Fibroblast of pulmonary artery (primary cell): ENCODE measurements at regions not wholly inside any gene's neighbourhood (a gene's known extent, or its start where the extent isn't known, plus 50 kb on each side); places are given as distances from the start of the nearest gene placed in this dataset.
"Not testable (repeated sequence)": the region's sequence is repeated elsewhere in the genome, so short reads cannot be mapped to it uniquely, and the experiment has no call there.

Experiments
- DNase-seq: peaks from one replicate; pipeline ENCODE4 v3.0.0-alpha.2; 2010; ENCODE audit warnings: low read depth
- H3K4me3 ChIP-seq: replicated peaks from 2 replicates; pipeline ENCODE4 v1.5.1; 2011; ENCODE audit warnings: low read depth, mild to moderate bottlenecking, control low read depth, low read length, moderate library complexity
- TF ChIP-seq, protein P1 (sequence below): IDR thresholded peaks from 2 replicates; pipeline ENCODE4 v1.5.1; 2011; ENCODE audit warnings: mild to moderate bottlenecking, control low read depth, low read length, inconsistent platforms; ENCODE audit errors: missing control alignments

DNA sequence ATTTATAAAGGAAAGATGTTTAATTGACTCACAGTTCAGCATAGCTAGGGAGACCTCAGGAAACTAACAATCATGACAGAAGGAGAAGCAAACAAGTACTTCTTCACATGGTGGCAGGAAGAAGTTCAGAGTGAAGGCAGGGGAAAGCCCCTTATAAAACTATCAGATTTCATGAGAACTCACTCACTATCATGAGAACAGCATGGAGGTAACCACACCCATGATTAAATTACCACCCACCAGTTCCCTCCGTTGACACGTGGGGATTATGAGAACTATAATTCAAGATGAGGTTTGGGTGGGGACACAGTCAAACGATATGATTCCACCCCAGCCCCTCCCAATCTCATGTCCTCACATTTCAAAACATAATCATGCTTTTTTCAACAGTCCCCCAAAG is 124.2 kb upstream of the PCGF5 start:
- TF ChIP-seq, protein P1, sequence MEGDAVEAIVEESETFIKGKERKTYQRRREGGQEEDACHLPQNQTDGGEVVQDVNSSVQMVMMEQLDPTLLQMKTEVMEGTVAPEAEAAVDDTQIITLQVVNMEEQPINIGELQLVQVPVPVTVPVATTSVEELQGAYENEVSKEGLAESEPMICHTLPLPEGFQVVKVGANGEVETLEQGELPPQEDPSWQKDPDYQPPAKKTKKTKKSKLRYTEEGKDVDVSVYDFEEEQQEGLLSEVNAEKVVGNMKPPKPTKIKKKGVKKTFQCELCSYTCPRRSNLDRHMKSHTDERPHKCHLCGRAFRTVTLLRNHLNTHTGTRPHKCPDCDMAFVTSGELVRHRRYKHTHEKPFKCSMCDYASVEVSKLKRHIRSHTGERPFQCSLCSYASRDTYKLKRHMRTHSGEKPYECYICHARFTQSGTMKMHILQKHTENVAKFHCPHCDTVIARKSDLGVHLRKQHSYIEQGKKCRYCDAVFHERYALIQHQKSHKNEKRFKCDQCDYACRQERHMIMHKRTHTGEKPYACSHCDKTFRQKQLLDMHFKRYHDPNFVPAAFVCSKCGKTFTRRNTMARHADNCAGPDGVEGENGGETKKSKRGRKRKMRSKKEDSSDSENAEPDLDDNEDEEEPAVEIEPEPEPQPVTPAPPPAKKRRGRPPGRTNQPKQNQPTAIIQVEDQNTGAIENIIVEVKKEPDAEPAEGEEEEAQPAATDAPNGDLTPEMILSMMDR = no peak
- DNase-seq = no peak
- H3K4me3 ChIP-seq = no peak overlapping the region

DNA sequence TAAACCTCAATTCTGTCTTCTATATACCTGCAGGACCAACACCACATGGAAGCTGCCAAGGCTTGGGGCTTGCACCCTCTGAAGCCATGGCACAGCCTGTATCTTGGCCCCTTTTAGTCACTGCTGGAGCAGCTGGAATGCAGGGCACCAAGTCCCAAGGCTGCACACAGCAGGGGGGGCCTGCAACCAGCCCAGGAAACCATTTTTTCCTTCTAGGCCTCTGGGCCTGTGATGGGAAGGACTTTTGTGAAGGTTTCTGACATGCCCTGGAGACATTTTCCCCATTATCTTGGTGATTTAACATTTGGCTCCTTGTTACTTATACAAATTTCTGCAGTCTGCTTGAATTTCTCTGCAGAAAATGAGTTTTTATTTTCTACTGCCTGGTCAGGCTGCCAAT is 123.2 kb upstream of the PCGF5 start:
- TF ChIP-seq, protein P1 = no peak
- no peak overlapping the region for H3K4me3 ChIP-seq
- DNase-seq = no peak

DNA sequence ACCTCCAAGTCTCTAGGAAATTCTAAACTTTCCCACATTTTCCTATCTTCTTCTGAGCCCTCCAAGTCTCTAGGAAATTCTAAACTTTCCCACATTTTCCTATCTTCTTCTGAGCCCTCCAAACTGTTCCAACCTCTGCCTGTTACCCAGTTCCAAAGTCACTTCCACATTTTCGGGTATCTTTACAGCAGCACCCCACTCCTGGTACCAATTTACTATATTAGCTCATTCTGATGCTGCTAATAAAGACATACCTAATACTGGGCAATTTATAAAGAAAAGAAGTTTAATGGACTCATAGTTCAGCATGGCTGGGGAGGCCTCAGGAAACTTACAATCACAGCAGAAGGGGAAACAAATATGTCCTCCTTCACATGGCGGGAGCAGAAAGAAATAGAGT is 122.4 kb upstream of the PCGF5 start:
- not testable (repeated sequence) for DNase-seq, H3K4me3 ChIP-seq

DNA sequence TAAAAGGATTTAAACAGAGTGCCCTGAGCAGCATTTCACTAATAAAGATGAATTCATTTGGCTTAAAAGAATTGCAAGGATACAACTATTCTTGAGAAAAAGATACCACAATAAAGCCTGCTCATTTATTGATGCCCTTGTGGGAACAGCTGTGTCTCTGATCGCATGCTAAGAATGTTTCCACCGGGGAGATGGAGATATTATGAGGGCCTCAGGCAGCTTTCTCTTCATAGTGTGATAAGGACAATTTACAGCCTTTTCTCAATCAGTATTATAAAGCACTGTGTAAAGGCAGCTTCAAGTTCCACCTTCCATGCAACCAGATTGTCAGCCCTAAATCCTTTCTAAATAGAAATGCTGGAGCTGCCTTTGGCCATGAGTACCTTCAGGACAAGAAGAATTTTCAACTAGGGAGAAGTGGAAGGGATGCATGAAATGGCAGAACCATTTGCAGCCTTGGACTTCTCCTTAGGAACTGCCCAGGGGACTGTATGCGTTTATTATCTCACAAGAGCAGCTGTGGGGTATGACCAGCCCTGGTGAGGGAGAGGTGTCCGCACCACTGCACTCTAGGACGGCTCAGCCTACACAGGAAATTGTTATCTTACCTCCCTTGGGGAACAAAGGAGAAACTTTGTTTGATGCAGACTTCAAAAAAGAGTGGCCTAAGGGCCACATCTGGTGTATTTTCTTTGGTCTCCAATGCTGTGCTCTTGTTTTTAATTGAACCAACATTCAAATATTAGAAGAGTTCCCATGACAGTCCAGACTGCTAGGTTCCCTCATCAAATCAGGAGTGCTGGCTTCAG is 116.9 kb upstream of the PCGF5 start:
- H3K4me3 ChIP-seq = no peak overlapping the region
- peak; percentile 11 for DNase-seq
- TF ChIP-seq, protein P1 = no peak

DNA sequence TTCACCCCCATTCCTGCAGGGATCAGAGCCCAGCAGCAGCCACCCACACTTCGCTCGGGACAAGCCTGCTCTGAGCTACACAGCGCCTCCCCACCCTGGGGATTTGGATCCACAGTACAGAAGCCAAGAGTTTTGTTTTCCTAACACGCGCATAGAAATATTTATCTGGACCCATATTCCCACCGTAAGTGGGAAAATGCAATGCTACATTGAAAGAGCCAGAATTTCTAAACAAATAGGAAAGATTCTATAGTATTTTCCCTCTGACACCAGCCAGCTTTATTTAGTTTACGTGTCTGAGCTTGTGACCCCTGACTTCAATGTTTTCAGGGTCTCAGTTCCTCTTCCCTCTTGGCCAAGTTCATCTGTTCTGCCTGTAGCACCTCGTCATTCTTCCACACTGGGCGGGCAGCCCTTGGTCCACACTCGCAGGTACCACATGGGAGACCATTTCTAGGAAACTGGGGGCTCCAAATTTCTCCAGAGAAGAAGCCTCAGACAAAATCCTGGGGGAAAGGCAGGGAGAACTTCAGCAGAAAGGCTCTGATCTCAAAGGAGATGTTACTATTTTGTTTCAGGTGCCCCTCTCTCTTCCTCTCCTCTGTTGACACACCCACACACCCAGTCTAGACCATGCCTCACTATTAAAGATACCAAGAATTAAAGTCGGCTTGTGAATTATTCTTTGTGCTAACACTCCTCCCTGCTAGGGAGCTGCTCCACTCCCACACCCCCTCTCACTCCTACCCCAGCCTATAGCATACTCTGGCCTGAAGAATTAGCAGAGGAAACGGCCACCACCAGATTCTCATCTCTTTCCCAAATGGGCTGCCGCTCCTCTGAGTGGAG is 116.0 kb upstream of the PCGF5 start:
- TF ChIP-seq, protein P1 = no peak
- DNase-seq = peak; percentile 3
- no peak overlapping the region for H3K4me3 ChIP-seq

DNA sequence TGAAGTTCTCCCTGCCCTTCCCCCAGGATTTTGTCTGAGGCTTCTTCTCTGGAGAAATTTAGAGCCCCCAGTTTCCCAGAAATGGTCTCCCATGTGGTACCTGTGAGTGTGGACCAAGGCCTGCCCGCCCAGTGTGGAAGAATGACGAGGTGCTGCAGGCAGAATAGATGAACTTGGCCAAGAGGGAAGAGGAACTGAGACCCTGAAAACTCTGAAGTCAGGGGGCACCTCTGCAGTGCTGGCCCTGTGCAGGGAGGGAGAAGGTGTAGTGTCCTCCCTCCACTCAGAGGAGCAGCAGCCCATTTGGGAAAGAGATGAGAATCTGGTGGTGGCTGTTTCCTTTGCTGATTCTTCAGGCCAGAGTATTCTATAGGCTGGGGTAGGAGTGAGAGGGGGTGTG is 115.2 kb upstream of the PCGF5 start:
- no peak for DNase-seq
- no peak overlapping the region for H3K4me3 ChIP-seq
- TF ChIP-seq, protein P1 = no peak

DNA sequence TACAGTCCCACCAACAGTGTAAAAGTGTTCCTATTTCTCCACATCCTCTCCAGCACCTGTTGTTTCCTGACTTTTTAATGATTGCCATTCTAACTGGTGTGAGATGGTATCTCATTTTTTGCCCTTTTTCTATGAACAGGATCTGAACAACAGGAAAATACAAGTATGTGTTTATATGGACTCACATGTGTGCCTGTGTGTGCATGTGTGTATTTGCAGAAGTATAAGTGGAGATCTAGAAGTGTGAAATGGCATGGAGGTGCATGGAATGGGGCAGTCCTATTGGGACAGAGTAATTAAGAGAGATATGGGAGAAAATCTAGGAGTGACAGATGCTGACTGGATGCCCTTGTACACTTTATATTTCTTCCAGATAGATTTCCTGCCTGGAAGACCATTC is 111.6 kb upstream of the PCGF5 start:
- DNase-seq = no peak
- no peak overlapping the region for H3K4me3 ChIP-seq
- TF ChIP-seq, protein P1 = no peak
